DND-41 (cell line): ENCODE measurements at regions not wholly inside any gene's neighbourhood (a gene's known extent, or its start where the extent isn't known, plus 50 kb on each side); places are given as distances from the start of the nearest gene placed in this dataset.

Experiments used
- ATAC-seq: fragments of 200-7000 bp; cut with Tn5 transposase; 3 replicates; pipeline ENCODE4 v1.9.1; 2021; ENCODE audit warnings: low read depth; ENCODE audit not compliant: insufficient read depth
- DNase-seq: peaks from one replicate; pipeline ENCODE4 v3.0.0-alpha.2; 2020
- H2AFZ ChIP-seq: 2 replicates; pipeline ENCODE4 v1.6.0; 2012; ENCODE audit warnings: low read depth, low read length
- H3K27ac ChIP-seq: 2 replicates; pipeline ENCODE4 v1.5.1; 2012; ENCODE audit warnings: low read length, inconsistent platforms
- H3K27me3 ChIP-seq: fragments of 200-600 bp; sonication (generic); 2 replicates; pipeline ENCODE4 v1.6.0; 2012; ENCODE audit warnings: low read length, mild to moderate bottlenecking, inconsistent platforms; ENCODE audit not compliant: insufficient read depth, poor library complexity
- H3K36me3 ChIP-seq: 2 replicates; pipeline ENCODE4 v1.5.1; 2012; ENCODE audit warnings: low read length, inconsistent platforms; ENCODE audit not compliant: insufficient read depth
- H3K4me1 ChIP-seq: 2 replicates; pipeline ENCODE4 v1.5.1; 2012; ENCODE audit warnings: mild to moderate bottlenecking, low read length; ENCODE audit not compliant: insufficient read depth
- H3K4me2 ChIP-seq: 2 replicates; pipeline ENCODE4 v1.6.0; 2012; ENCODE audit warnings: mild to moderate bottlenecking, moderate library complexity, low read length, inconsistent platforms; ENCODE audit not compliant: insufficient read depth
- H3K4me3 ChIP-seq, 2 experiments: fragments of 200-600 bp in 1 of 2; shearing (Covaris generic) in 1 of 2; 2 replicates each; pipeline ENCODE4 v1.5.1; 2012 to 2016; ENCODE audit warnings: inconsistent platforms in 2 of 2, low read length in 2 of 2, mild to moderate bottlenecking in 2 of 2, low read depth in 1 of 2, moderate library complexity in 1 of 2
- H3K79me2 ChIP-seq: 2 replicates; pipeline ENCODE4 v1.6.0; 2012; ENCODE audit warnings: low read length, inconsistent platforms; ENCODE audit not compliant: insufficient read depth
- H3K9ac ChIP-seq: 2 replicates; pipeline ENCODE4 v1.6.0; 2012; ENCODE audit warnings: low read depth, mild to moderate bottlenecking, inconsistent platforms, low read length, moderate library complexity
- H3K9me3 ChIP-seq: 2 replicates; pipeline ENCODE4 v1.5.1; 2012; ENCODE audit warnings: low read length, moderate library complexity, mild to moderate bottlenecking, inconsistent platforms; ENCODE audit not compliant: insufficient read depth, severe bottlenecking
- H4K20me1 ChIP-seq: 2 replicates; pipeline ENCODE4 v1.6.0; 2012; ENCODE audit warnings: low read length; ENCODE audit not compliant: insufficient read depth
- EZH2 ChIP-seq: IDR thresholded peaks from 3 replicates; pipeline ENCODE4 v1.6.1; 2012; ENCODE audit warnings: borderline replicate concordance, low read depth, mild to moderate bottlenecking, moderate library complexity, low read length, inconsistent platforms; ENCODE audit not compliant: severe bottlenecking
- TF ChIP-seq, protein P1 (sequence below): IDR thresholded peaks from 2 replicates; pipeline ENCODE4 v1.5.1; 2012; ENCODE audit warnings: borderline replicate concordance, low read length, moderate library complexity, mild to moderate bottlenecking; ENCODE audit not compliant: poor library complexity, severe bottlenecking; ENCODE audit errors: extremely low read depth

DNA sequence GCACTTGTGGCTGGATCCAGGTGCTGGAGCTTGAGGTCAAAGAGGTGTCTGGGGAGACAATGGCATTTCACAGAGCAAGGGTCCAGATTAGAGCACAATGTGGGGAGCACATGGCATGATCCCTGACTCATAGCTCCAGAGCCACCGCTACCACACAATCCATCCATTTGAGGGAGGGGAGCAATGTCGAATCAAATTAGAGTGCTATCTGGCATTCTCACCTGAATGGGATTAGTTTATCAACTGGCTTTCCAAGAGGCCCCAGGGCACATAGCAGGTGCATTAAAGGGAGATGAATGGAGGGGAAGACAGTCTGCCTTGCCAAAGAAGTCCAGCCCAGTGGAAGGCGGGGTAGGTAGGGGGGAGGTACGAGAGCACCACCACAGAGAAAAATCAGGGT, 194.4 kb upstream of the GPR12 start:
- Histone ChIP-seq H4K20me1 (no peaks in the 10 kb centered on the region; the same call in 1 of the 2 replicates), H3K4me3 (no peak overlapping the region), H3K9ac (no peak overlapping the region), H3K27ac (no peak overlapping the region), H3K36me3 (no peaks in the 10 kb centered on the region), H3K4me1 (peaks cover 8% of the 10 kb centered on the region), H3K27me3 (peaks cover 12% of the 10 kb centered on the region), H3K4me2 (no peak overlapping the region), H3K79me2 (no peaks in the 10 kb centered on the region), H3K9me3 (no peaks in the 10 kb centered on the region), H2AFZ (no peak overlapping the region)
- DNase-seq (no peak), ATAC-seq (no peak)
- TF ChIP-seq, protein P1, sequence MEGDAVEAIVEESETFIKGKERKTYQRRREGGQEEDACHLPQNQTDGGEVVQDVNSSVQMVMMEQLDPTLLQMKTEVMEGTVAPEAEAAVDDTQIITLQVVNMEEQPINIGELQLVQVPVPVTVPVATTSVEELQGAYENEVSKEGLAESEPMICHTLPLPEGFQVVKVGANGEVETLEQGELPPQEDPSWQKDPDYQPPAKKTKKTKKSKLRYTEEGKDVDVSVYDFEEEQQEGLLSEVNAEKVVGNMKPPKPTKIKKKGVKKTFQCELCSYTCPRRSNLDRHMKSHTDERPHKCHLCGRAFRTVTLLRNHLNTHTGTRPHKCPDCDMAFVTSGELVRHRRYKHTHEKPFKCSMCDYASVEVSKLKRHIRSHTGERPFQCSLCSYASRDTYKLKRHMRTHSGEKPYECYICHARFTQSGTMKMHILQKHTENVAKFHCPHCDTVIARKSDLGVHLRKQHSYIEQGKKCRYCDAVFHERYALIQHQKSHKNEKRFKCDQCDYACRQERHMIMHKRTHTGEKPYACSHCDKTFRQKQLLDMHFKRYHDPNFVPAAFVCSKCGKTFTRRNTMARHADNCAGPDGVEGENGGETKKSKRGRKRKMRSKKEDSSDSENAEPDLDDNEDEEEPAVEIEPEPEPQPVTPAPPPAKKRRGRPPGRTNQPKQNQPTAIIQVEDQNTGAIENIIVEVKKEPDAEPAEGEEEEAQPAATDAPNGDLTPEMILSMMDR, result no peak
- TF ChIP-seq EZH2, result no peak

GRCh38 chr13:26953291-26953690, 192.7 kb upstream of the GPR12 start:
- peaks cover 12% of the 10 kb centered on the region for H3K27me3 ChIP-seq
- H2AFZ ChIP-seq, result no peak overlapping the region
- no peaks in the 10 kb centered on the region for H4K20me1 ChIP-seq
- no peak overlapping the region for H3K9ac ChIP-seq
- TF ChIP-seq, protein P1, result no peak
- no peak for TF ChIP-seq EZH2
- no peak overlapping the region for H3K4me2 ChIP-seq
- no peak overlapping the region for H3K27ac ChIP-seq
- ATAC-seq (no peak), DNase-seq (no peak)
- peaks cover 8% of the 10 kb centered on the region for H3K4me1 ChIP-seq
- no peak overlapping the region for H3K4me3 ChIP-seq
- no peaks in the 10 kb centered on the region for H3K79me2 ChIP-seq
- no peaks in the 10 kb centered on the region for H3K9me3 ChIP-seq
- H3K36me3 ChIP-seq, result no peaks in the 10 kb centered on the region

DNA sequence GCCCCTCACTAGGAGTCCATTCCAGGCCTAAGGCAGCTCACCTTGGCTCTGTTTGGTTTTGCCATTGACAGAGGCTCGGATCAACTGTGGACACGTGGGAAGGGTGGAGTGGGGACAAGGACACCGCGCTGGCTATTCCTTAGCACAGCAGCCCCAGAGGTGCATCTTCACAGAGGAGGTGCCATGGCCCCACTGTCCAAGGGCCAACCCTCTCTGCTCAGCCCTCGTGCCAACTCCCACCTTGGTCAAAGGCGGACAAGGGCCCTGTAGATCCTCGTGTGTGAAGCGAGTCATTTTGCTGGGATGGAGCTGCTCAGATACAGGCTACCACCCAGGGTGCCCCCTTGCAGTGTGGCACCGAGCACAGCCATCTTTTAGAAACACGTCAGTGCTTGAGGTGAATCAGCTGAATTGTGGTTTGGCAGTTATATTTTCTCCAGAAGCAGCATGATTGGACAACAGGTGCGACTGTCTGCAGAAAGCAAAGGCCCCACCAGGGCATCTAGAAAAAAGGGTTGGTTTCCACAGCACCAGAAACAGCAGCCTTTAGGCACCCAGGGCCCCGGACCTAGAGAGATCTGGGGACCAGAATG, 192.1 kb upstream of the GPR12 start:
- Histone ChIP-seq H3K27me3 (peaks cover 12% of the 10 kb centered on the region), H2AFZ (peak overlapping the region; percentile 43; the same call in 1 of the 2 replicates), H3K79me2 (no peaks in the 10 kb centered on the region), H3K27ac (no peak overlapping the region), H3K4me1 (peaks cover 8% of the 10 kb centered on the region), H3K9ac (no peak overlapping the region), H3K36me3 (no peaks in the 10 kb centered on the region), H3K4me2 (no peak overlapping the region), H3K4me3 (no peak overlapping the region), H3K9me3 (no peaks in the 10 kb centered on the region), H4K20me1 (no peaks in the 10 kb centered on the region)
- ATAC-seq (peak; percentile 79), DNase-seq (peak; percentile 28)
- TF ChIP-seq, protein P1, result no peak
- TF ChIP-seq EZH2, result no peak
